ENCODE measurements at regions not wholly inside any gene's neighbourhood (a gene's known extent, or its start where the extent isn't known, plus 50 kb on each side); places are given as distances from the start of the nearest gene placed in this dataset.

DNA sequence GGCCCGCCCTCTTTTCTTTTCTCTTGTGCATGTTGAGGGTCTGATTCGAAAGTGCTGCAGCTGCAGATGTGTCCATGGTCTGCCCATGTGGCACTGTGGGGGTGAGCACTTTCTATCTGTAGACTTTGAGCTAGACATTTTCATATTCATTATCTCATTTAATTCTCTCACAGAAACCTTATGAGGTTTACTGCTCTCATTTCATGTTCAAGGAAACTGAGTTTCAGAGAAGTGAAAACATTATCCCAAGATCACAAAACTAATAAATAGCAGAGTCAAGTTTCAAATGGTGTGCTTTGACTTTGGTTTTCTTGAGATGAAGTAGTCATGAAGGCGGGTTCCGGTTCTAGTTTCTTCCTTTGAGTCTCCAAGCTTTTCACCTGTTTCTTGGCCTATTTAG is 536.5 kb upstream of the ZNF462 start:
- DNase-seq, result no peak
- no peak for ATAC-seq
- Histone ChIP-seq H3K4me1 (ENCODE audit: insufficient read depth, low read length) (no peaks in the 10 kb centered on the region), H3K27me3 (ENCODE audit: low read length) (no peaks in the 10 kb centered on the region), H3K4me3 (ENCODE audit: low read length) (no peak overlapping the region), H3K27ac (ENCODE audit: low read length) (no peak overlapping the region), H2AFZ (ENCODE audit: low read length) (no peak overlapping the region), H4K20me1 (ENCODE audit: low read length) (no peaks in the 10 kb centered on the region), H3K36me3 (ENCODE audit: low read depth, low read length) (no peaks in the 10 kb centered on the region), H3F3A (ENCODE audit: low read length, unreplicated experiment) (no peaks in the 10 kb centered on the region), H3K9me2 (replicated peaks; ENCODE audit: low read length) (no peaks in the 10 kb centered on the region), H3K4me2 (ENCODE audit: low read length) (no peak overlapping the region), H3K79me2 (ENCODE audit: low read length) (no peaks in the 10 kb centered on the region), H3K9me3 (ENCODE audit: low read length) (no peaks in the 10 kb centered on the region), H3K9ac (ENCODE audit: low read length) (no peak overlapping the region)
- BruUV-seq (replicated peaks), result no TSS peak
- ChIA-PET POLR2A (ENCODE audit: unreplicated experiment) (no interaction called here), CTCF (no interaction called here)
- intact Hi-C loops (cut with micrococcal nuclease), result no loop called here
- TF ChIP-seq EZH2phosphoT487 (IDR thresholded peaks at IDR 0.05; ENCODE audit: borderline replicate concordance, low read length), result no peak
- TF ChIP-seq, protein P1, sequence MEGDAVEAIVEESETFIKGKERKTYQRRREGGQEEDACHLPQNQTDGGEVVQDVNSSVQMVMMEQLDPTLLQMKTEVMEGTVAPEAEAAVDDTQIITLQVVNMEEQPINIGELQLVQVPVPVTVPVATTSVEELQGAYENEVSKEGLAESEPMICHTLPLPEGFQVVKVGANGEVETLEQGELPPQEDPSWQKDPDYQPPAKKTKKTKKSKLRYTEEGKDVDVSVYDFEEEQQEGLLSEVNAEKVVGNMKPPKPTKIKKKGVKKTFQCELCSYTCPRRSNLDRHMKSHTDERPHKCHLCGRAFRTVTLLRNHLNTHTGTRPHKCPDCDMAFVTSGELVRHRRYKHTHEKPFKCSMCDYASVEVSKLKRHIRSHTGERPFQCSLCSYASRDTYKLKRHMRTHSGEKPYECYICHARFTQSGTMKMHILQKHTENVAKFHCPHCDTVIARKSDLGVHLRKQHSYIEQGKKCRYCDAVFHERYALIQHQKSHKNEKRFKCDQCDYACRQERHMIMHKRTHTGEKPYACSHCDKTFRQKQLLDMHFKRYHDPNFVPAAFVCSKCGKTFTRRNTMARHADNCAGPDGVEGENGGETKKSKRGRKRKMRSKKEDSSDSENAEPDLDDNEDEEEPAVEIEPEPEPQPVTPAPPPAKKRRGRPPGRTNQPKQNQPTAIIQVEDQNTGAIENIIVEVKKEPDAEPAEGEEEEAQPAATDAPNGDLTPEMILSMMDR (conservative IDR thresholded peaks at IDR 0.05; ENCODE audit: low read depth, low read length), result no peak
- TF ChIP-seq EZH2 (IDR thresholded peaks at IDR 0.05; ENCODE audit: low read length, unreplicated experiment), result no peak

- no peaks in the 10 kb centered on the region for H3K79me2 ChIP-seq (ENCODE audit: low read length)
- no peak overlapping the region for H3K4me2 ChIP-seq (ENCODE audit: low read length)
- no peak overlapping the region for H2AFZ ChIP-seq (ENCODE audit: low read length)
- ATAC-seq, result peak; percentile 60
- no peaks in the 10 kb centered on the region for H3F3A ChIP-seq (ENCODE audit: low read length, unreplicated experiment)
- no peaks in the 10 kb centered on the region for H3K9me2 ChIP-seq (replicated peaks; ENCODE audit: low read length)
- POLR2A ChIA-PET (ENCODE audit: unreplicated experiment), result no interaction called here
- intact Hi-C loops (cut with micrococcal nuclease), result no loop called here
- no peaks in the 10 kb centered on the region for H3K9me3 ChIP-seq (ENCODE audit: low read length)
- no peaks in the 10 kb centered on the region for H4K20me1 ChIP-seq (ENCODE audit: low read length)
- DNase-seq, result peak; percentile 82
- no peaks in the 10 kb centered on the region for H3K27me3 ChIP-seq (ENCODE audit: low read length)
- no peak overlapping the region for H3K27ac ChIP-seq (ENCODE audit: low read length)
- BruUV-seq (replicated peaks), result no TSS peak
- H3K36me3 ChIP-seq (ENCODE audit: low read depth, low read length), result no peaks in the 10 kb centered on the region
- CTCF ChIA-PET, result no interaction called here
- peaks cover 9% of the 10 kb centered on the region for H3K4me1 ChIP-seq (ENCODE audit: insufficient read depth, low read length)
- H3K9ac ChIP-seq (ENCODE audit: low read length), result no peak overlapping the region
- no peak overlapping the region for H3K4me3 ChIP-seq (ENCODE audit: low read length)
- TF ChIP-seq EZH2 (IDR thresholded peaks at IDR 0.05; ENCODE audit: low read length, unreplicated experiment), result no peak
- no peak for TF ChIP-seq EZH2phosphoT487 (IDR thresholded peaks at IDR 0.05; ENCODE audit: borderline replicate concordance, low read length)
- TF ChIP-seq, protein P1 (conservative IDR thresholded peaks at IDR 0.05; ENCODE audit: low read depth, low read length), result no peak
These were observed 529.5 kb upstream of the ZNF462 start for GRCh38 chr9:106333481-106333880.

- H4K20me1 ChIP-seq (ENCODE audit: low read length), result no peaks in the 10 kb centered on the region
- intact Hi-C loops (cut with micrococcal nuclease), result no loop called here
- H3K4me1 ChIP-seq (ENCODE audit: insufficient read depth, low read length), result peaks cover 9% of the 10 kb centered on the region
- no peaks in the 10 kb centered on the region for H3K27me3 ChIP-seq (ENCODE audit: low read length)
- ChIA-PET CTCF (no interaction called here), POLR2A (ENCODE audit: unreplicated experiment) (no interaction called here)
- TF ChIP-seq, protein P1 (conservative IDR thresholded peaks at IDR 0.05; ENCODE audit: low read depth, low read length), result no peak
- TF ChIP-seq EZH2 (IDR thresholded peaks at IDR 0.05; ENCODE audit: low read length, unreplicated experiment), result no peak
- no peak for TF ChIP-seq EZH2phosphoT487 (IDR thresholded peaks at IDR 0.05; ENCODE audit: borderline replicate concordance, low read length)
- H3K9ac ChIP-seq (ENCODE audit: low read length), result no peak overlapping the region
- H3K4me2 ChIP-seq (ENCODE audit: low read length), result no peak overlapping the region
- DNase-seq (no peak), ATAC-seq (no peak)
- H3F3A ChIP-seq (ENCODE audit: low read length, unreplicated experiment), result no peaks in the 10 kb centered on the region
- H3K36me3 ChIP-seq (ENCODE audit: low read depth, low read length), result no peaks in the 10 kb centered on the region
- H3K27ac ChIP-seq (ENCODE audit: low read length), result no peak overlapping the region
- no peaks in the 10 kb centered on the region for H3K79me2 ChIP-seq (ENCODE audit: low read length)
- H3K4me3 ChIP-seq (ENCODE audit: low read length), result no peak overlapping the region
- no peak overlapping the region for H2AFZ ChIP-seq (ENCODE audit: low read length)
- H3K9me2 ChIP-seq (replicated peaks; ENCODE audit: low read length), result no peaks in the 10 kb centered on the region
- H3K9me3 ChIP-seq (ENCODE audit: low read length), result no peaks in the 10 kb centered on the region
- no TSS peak for BruUV-seq (replicated peaks)
These were observed 528.9 kb upstream of the ZNF462 start for GRCh38 chr9:106334081-106334480.
